HFF-Myc (cell line): ENCODE measurements at regions not wholly inside any gene's neighbourhood (a gene's known extent, or its start where the extent isn't known, plus 50 kb on each side); places are given as distances from the start of the nearest gene placed in this dataset.

Experiments used
- DNase-seq: peaks from one replicate; pipeline ENCODE4 v3.0.0-alpha.2; 2011; ENCODE audit warnings: low read depth; ENCODE audit errors: extremely low read depth
- H3K4me3 ChIP-seq: replicated peaks from 2 replicates; pipeline ENCODE4 v1.5.1; 2011; ENCODE audit warnings: low read depth, mild to moderate bottlenecking, control low read depth, low read length
- CTCF ChIP-seq: IDR thresholded peaks from 2 replicates; pipeline ENCODE4 v1.5.1; 2012; ENCODE audit warnings: mild to moderate bottlenecking, low read depth, low read length, control low read depth; ENCODE audit errors: missing control alignments

GRCh38 chr2:88845772-88846661, 154.5 kb downstream of the RPIA start:
- H3K4me3 ChIP-seq: no peak overlapping the region
- no peak for DNase-seq
- no peak for TF ChIP-seq CTCF

- DNase-seq: no peak
- H3K4me3 ChIP-seq: no peak overlapping the region
- TF ChIP-seq CTCF: no peak
These were observed 161.4 kb downstream of the RPIA start for GRCh38 chr2:88852753-88853402.

- DNase-seq: no peak
- TF ChIP-seq CTCF: no peak
- H3K4me3 ChIP-seq: no peak overlapping the region
These were observed 161.9 kb downstream of the RPIA start for GRCh38 chr2:88853403-88853790.

- DNase-seq: no peak
- H3K4me3 ChIP-seq: no peak overlapping the region
- no peak for TF ChIP-seq CTCF
These were observed 163.1 kb downstream of the RPIA start for GRCh38 chr2:88854528-88854927.

- H3K4me3 ChIP-seq: no peak overlapping the region
- no peak for TF ChIP-seq CTCF
- DNase-seq: no peak
These were observed 164.3 kb downstream of the RPIA start for GRCh38 chr2:88855620-88856408.

- DNase-seq: no peak
- TF ChIP-seq CTCF: no peak
- H3K4me3 ChIP-seq: no peak overlapping the region
These were observed 165.1 kb downstream of the RPIA start for GRCh38 chr2:88856409-88857135.
